HUDEP-2 (cell line): ENCODE measurements at regions not wholly inside any gene's neighbourhood (a gene's known extent, or its start where the extent isn't known, plus 50 kb on each side); places are given as distances from the start of the nearest gene placed in this dataset.

Experiments used
- DNase-seq, 76 experiments: peaks; one replicate each; lab custom pipeline; 2025; ENCODE audit not compliant: unreplicated experiment in 76 of 76; lab: John Stamatoyannopoulos, UW

DNA sequence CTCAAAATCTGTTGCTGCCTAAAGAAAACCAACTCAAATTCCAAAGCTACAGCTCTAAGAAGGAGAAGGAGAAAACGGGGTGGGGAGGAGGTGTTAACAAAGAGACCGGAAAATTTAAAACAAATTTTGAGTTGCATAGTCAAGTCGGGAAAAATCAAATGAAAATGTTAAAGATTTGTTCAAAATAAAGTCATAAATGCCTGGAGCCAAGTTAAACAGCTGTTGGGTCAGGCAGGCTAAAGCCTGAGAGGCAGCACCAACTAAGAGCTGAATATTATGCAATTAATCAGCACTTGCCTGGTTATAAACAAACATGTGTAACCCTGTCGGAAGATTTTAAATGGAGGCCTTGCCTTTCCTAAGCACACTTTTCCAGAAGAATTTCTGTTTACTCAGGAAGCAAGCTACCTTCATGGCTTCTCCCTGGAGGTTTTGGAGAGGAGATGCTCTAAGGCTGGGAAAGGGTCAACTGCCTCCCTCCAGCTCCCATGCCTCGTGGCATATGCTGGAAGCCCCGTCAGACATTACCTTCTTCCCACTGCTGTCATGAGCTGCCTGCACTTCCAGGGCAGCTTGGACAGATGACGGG, 270.5 kb downstream of the DMRT2 start:
- no peak for DNase-seq

GRCh38 chr9:1327467-1327866, 277.3 kb downstream of the DMRT2 start:
- DNase-seq, result no peak

GRCh38 chr9:1328341-1328740, 278.2 kb downstream of the DMRT2 start:
- DNase-seq, result no peak

- no peak for DNase-seq
Measured at GRCh38 chr9:1331546-1332038, 281.4 kb downstream of the DMRT2 start.

GRCh38 chr9:1332156-1332555, 282.0 kb downstream of the DMRT2 start:
- no peak for DNase-seq

- no peak for DNase-seq
Measured at GRCh38 chr9:1335174-1335573, 285.0 kb downstream of the DMRT2 start.

DNA sequence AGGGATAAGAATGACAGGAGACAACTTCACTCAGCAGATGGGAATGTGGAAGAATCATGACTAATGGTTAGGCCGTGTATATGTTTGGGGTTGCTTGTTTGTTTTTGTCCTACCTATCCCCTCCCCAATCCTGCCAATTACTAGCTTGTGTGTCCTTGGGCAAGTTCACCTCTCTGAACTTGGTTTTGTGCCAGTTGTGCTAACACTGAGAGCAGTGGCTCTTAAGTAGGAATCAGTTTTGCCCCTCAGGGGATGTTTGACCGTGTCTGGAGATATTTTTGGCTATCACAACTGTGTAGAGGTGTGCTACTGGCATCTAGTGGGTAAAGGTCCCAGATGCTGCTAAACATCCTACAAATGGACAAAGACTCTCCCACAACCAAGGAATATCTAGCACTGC, 287.0 kb downstream of the DMRT2 start:
- no peak for DNase-seq

- no peak for DNase-seq
Measured at GRCh38 chr9:1340390-1340789, 290.2 kb downstream of the DMRT2 start.

- no peak for DNase-seq
Measured at GRCh38 chr9:1353291-1353690, 303.1 kb downstream of the DMRT2 start.

- DNase-seq, result no peak
Measured at GRCh38 chr9:1354086-1354485, 303.9 kb downstream of the DMRT2 start.

GRCh38 chr9:1354606-1355005, 304.4 kb downstream of the DMRT2 start:
- DNase-seq, result no peak

- DNase-seq, result no peak
Measured at GRCh38 chr9:1355656-1356055, 305.5 kb downstream of the DMRT2 start.

- no peak for DNase-seq
Measured at GRCh38 chr9:1362845-1363244, 312.7 kb downstream of the DMRT2 start.

GRCh38 chr9:1366276-1366675, 316.1 kb downstream of the DMRT2 start:
- DNase-seq, result no peak

DNA sequence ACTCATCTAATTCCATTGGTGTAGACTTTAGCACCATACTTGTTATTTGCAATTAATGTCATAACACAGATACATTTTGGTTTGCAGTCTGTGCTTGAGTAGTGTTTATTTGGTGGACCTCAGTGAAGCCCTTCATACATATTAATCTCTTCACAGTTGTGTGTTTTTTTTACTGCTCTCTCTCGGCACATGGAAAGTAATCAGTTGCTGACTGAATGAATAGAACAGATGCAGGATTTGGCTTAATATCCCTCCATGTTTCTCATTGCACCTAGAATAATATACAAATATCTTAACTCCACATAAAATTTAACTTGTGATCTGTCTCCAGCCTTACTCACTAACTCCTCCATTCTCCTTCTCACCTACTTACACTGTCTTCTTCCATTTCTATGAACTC, 319.1 kb downstream of the DMRT2 start:
- no peak for DNase-seq

DNA sequence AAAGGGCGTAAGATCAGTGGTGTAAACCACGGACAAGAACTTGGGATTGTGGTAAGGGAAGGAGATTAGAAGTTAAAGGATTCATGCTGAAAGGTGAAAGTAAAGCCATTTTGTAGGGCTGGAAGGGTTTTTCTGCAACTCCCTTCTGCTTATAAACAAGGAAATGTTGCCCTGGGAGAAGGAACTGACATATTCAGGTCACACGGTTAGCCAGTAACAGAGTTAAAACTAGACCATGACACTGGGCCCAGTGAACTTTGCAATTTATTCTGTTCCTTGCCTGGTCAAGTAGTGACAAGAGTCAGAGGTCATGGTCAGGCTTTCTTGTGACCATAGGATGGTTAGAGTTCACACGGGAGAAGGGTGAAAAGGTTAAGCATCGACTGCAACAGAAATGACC, 323.3 kb downstream of the DMRT2 start:
- DNase-seq, result no peak

DNA sequence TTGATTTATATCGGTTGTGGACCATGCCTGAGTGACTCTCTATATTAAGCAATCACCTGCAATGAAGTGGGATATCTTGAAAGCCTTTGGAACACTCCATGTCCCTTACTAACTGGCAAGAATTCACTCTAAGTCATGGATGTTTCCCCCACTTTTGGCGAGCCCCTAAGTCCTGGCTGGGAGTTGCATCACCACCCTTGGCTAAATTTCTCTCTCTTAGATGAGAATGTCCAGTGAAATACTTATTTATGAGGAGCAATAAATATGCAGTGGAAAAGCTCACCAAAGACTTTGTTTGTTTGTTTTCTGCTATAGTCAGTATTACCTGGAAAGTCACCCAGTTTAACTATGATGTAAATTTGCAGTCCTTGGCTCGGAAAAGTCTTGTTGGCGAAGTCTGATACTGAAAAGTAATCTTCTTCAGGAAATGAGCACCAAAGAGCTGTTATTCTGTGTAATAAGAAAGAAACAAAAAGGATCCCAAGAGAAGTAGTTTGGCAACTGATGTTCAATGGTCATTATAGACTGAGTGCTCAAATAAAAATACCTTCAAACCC, 333.8 kb downstream of the DMRT2 start:
- DNase-seq, result no peak

- no peak for DNase-seq
Measured at GRCh38 chr9:1384816-1385215, 334.7 kb downstream of the DMRT2 start.

DNA sequence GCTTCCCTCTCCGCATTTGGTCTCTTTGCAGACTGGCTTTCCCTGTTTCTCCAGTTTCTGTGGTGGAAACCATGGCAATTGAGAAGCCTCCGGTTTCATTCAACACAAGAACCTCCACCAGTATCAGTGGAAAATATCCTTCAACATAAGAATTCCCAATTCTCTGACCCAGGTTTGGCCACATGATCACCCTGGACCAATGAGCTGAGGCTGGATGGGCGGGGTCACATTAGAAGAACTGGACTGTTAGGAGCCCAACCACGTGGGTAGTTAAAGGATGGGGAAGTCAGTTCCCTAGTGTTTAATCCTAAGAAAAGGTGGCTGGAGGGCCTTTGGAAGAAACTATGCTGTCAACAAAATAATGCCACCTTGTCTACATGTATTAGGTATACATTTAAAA, 336.3 kb downstream of the DMRT2 start:
- no peak for DNase-seq

GRCh38 chr9:1388216-1388615, 338.1 kb downstream of the DMRT2 start:
- no peak for DNase-seq

DNA sequence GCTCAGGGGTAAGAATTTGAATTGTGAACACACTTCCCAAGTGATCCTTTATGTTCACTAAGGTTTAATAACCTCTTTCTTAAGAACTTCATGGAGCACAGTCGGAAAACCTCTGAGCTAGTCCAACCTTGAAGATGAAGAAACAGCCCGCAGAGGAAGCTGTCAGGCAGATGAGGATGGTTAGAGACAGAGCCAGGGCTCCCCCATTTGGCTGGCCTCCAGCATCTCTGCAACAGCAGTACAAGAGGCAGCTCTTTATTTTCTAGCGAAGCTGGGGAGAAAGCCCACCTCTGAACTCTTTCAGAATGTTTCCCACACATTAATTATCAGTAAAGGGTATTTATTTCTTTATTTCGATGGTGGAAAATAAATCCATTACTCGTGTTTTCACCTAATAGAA, 350.8 kb downstream of the DMRT2 start:
- DNase-seq, result no peak

GRCh38 chr9:1404940-1405339, 354.8 kb downstream of the DMRT2 start:
- DNase-seq, result no peak

DNA sequence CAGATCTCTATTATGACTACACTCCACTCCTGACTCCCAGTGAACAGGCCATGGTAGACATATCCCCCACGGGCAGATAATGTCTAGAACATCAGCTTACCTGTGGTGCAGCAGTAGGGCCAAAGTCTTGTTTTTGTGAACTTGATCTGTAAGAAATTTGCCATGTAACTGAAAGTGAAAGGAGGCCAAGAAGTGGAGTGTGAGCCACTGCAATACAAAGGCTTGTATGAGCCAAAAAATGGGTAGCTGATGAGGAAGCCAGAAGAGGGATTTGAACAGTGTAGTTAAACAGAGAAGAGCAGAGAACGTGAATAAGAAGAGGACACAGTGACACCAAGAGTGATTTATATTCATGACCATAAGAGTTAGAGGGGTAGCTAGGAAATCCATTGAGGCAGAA, 361.7 kb downstream of the DMRT2 start:
- DNase-seq, result no peak
